RWPE2 (cell line): ENCODE measurements at regions not wholly inside any gene's neighbourhood (a gene's known extent, or its start where the extent isn't known, plus 50 kb on each side); places are given as distances from the start of the nearest gene placed in this dataset.

Experiments used
- ATAC-seq: fragments of 200-7000 bp; cut with Tn5 transposase; 3 replicates; pipeline ENCODE4 v1.9.1; 2021; ENCODE audit warnings: low read depth
- DNase-seq: peaks from one replicate; pipeline ENCODE4 v3.0.0-alpha.2; 2020; ENCODE audit warnings: low spot score
- H3K27ac ChIP-seq: fragments of 450-650 bp; 2 replicates; pipeline ENCODE4 v1.5.1; 2017; ENCODE audit warnings: mild to moderate bottlenecking; ENCODE audit not compliant: poor library complexity, severe bottlenecking
- H3K27me3 ChIP-seq: fragments of 250-450 bp; sonication (Bioruptor Pico); 2 replicates; pipeline ENCODE4 v1.5.1; 2021; ENCODE audit warnings: mild to moderate bottlenecking, moderate library complexity; ENCODE audit not compliant: insufficient read depth, poor library complexity, severe bottlenecking
- H3K36me3 ChIP-seq: fragments of 250-450 bp; sonication (Bioruptor Pico); 2 replicates; pipeline ENCODE4 v1.5.1; 2020; ENCODE audit warnings: low read depth, mild to moderate bottlenecking, moderate library complexity
- H3K4me1 ChIP-seq: fragments of 250-450 bp; sonication (Bioruptor Pico); 2 replicates; pipeline ENCODE4 v1.5.1; 2021; ENCODE audit warnings: mild to moderate bottlenecking, moderate library complexity; ENCODE audit not compliant: insufficient read depth, poor library complexity, severe bottlenecking
- H3K4me3 ChIP-seq: fragments of 250-450 bp; sonication (Bioruptor Pico); 2 replicates; pipeline ENCODE4 v1.5.1; 2021; ENCODE audit warnings: mild to moderate bottlenecking, moderate library complexity; ENCODE audit not compliant: severe bottlenecking
- H3K9me3 ChIP-seq: fragments of 250-450 bp; sonication (Bioruptor Pico); 2 replicates; pipeline ENCODE4 v1.5.1; 2021; ENCODE audit warnings: mild to moderate bottlenecking, moderate library complexity; ENCODE audit not compliant: severe bottlenecking
- TF ChIP-seq, protein P1 (sequence below): fragments of 450-650 bp; IDR thresholded peaks from one replicate; pipeline ENCODE4 v1.5.1; 2017; ENCODE audit warnings: mild to moderate bottlenecking, moderate library complexity; ENCODE audit not compliant: poor library complexity, severe bottlenecking

DNA sequence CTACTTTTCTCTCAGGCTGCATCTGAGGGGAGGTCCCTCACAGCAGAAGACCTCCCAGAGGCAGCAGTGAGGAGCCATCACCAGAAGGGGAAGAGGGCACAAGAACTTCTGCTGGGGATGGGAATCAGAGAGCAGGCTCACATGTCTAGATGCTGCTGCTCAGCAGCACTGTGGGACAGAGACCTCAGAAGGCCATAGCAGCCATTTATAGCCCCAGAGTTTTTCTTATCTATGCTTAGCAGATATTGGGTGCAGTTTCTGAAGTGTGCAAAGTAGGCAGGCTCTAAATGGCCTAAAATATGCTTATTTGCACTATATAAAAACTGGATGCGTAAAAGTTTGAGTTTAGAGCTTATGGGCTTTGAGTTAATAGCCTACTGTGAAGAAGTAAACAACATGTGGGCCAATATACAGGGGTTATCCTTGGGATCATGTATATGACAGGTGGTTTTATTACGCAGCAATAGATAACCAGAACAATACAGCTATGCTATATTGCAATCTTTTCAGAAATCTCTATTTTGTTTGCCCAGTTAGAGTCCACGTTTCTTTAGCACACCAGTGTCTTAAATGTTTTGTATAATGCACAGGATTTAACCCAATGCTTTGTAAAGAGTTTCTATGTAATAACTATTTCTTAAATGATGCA is 60.2 kb upstream of the TMEM244 start:
- Histone ChIP-seq H3K36me3 (no peaks in the 10 kb centered on the region), H3K27ac (no peak overlapping the region), H3K4me3 (no peak overlapping the region), H3K4me1 (no peaks in the 10 kb centered on the region), H3K27me3 (no peaks in the 10 kb centered on the region), H3K9me3 (no peaks in the 10 kb centered on the region)
- TF ChIP-seq, protein P1, sequence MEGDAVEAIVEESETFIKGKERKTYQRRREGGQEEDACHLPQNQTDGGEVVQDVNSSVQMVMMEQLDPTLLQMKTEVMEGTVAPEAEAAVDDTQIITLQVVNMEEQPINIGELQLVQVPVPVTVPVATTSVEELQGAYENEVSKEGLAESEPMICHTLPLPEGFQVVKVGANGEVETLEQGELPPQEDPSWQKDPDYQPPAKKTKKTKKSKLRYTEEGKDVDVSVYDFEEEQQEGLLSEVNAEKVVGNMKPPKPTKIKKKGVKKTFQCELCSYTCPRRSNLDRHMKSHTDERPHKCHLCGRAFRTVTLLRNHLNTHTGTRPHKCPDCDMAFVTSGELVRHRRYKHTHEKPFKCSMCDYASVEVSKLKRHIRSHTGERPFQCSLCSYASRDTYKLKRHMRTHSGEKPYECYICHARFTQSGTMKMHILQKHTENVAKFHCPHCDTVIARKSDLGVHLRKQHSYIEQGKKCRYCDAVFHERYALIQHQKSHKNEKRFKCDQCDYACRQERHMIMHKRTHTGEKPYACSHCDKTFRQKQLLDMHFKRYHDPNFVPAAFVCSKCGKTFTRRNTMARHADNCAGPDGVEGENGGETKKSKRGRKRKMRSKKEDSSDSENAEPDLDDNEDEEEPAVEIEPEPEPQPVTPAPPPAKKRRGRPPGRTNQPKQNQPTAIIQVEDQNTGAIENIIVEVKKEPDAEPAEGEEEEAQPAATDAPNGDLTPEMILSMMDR: no peak
- DNase-seq: no peak
- ATAC-seq: no peak

GRCh38 chr6:129920103-129920798 is 59.1 kb upstream of the TMEM244 start:
- DNase-seq: no peak
- H3K27ac ChIP-seq: no peak overlapping the region

DNA sequence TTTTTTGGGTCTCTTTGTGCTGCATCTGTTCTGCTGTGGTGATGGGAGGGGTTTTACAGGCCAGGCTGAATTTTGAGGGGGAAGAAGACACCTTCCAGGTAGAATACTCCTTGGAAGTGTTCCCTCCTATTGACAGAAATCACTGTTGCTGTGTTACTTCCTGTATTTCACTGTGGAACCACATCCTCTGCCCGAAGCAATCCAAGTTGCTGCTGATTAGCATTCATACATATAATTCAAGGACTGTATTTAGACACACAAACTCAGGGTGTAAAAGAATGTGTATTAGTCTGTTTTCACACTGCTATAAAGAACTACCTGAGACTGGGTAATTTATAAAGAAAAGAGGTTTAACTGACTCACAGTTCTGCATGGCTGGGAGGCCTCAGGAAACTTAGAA is 50.6 kb upstream of the TMEM244 start:
- no peaks in the 10 kb centered on the region for H3K9me3 ChIP-seq

More at GRCh38 chr6:129920103-129920798, 59.1 kb upstream of the TMEM244 start:
- ATAC-seq: no peak
- no peaks in the 10 kb centered on the region for H3K36me3 ChIP-seq
- no peaks in the 10 kb centered on the region for H3K27me3 ChIP-seq
- TF ChIP-seq, protein P1: no peak
- no peaks in the 10 kb centered on the region for H3K9me3 ChIP-seq
- H3K4me1 ChIP-seq: no peaks in the 10 kb centered on the region
- no peak overlapping the region for H3K4me3 ChIP-seq

More for the DNA sequence above, 50.6 kb upstream of the TMEM244 start:
- Histone ChIP-seq H3K27ac (no peak overlapping the region), H3K36me3 (no peaks in the 10 kb centered on the region), H3K4me1 (no peaks in the 10 kb centered on the region), H3K27me3 (no peaks in the 10 kb centered on the region), H3K4me3 (no peak overlapping the region)
- DNase-seq: no peak
- TF ChIP-seq, protein P1: no peak
- ATAC-seq: no peak
